H9 (cell line): ENCODE measurements at regions not wholly inside any gene's neighbourhood (a gene's known extent, or its start where the extent isn't known, plus 50 kb on each side); places are given as distances from the start of the nearest gene placed in this dataset.

Experiments
- DNase-seq: peaks from one replicate; pipeline ENCODE4 v3.0.0-alpha.2; 2017
- H2AFZ ChIP-seq: one replicate; pipeline ENCODE4 v1.6.1; 2013; ENCODE audit warnings: mild to moderate bottlenecking, low read length, control low read depth, moderate library complexity
- H2AK5ac ChIP-seq: 2 replicates; pipeline ENCODE4 v1.6.1; 2013; ENCODE audit warnings: low read length, control low read depth, mixed read lengths; ENCODE audit not compliant: insufficient read length
- H2BK120ac ChIP-seq: one replicate; pipeline ENCODE4 v1.6.1; 2013; ENCODE audit warnings: low read depth, mild to moderate bottlenecking, low read length, control low read depth, inconsistent platforms; ENCODE audit not compliant: poor library complexity, severe bottlenecking
- H2BK12ac ChIP-seq: 2 replicates; pipeline ENCODE4 v1.6.1; 2013; ENCODE audit warnings: low read length, control low read depth, mixed read lengths, low read depth; ENCODE audit not compliant: insufficient read length
- H2BK15ac ChIP-seq: 2 replicates; pipeline ENCODE4 v1.6.1; 2013; ENCODE audit warnings: low read depth, low read length, control low read depth
- H2BK20ac ChIP-seq: one replicate; pipeline ENCODE4 v1.6.1; 2013; ENCODE audit warnings: low read depth, mild to moderate bottlenecking, low read length, control low read depth, inconsistent platforms; ENCODE audit not compliant: poor library complexity, severe bottlenecking
- H2BK5ac ChIP-seq: 2 replicates; pipeline ENCODE4 v1.6.1; 2013; ENCODE audit warnings: low read length, control low read depth, mixed read lengths; ENCODE audit not compliant: insufficient read length
- H3K14ac ChIP-seq: 2 replicates; pipeline ENCODE4 v1.6.1; 2013; ENCODE audit warnings: low read length, control low read depth; ENCODE audit not compliant: insufficient read depth
- H3K18ac ChIP-seq: 2 replicates; pipeline ENCODE4 v1.6.1; 2013; ENCODE audit warnings: low read depth, mild to moderate bottlenecking, mixed read lengths, low read length, control low read depth; ENCODE audit not compliant: insufficient read length
- H3K23ac ChIP-seq: 2 replicates; pipeline ENCODE4 v1.6.1; 2013; ENCODE audit warnings: low read length, control low read depth, mixed read lengths, low read depth; ENCODE audit not compliant: insufficient read length
- H3K23me2 ChIP-seq: 2 replicates; pipeline ENCODE4 v1.6.1; 2013; ENCODE audit warnings: low read depth, mild to moderate bottlenecking, mixed read lengths, low read length, control low read depth; ENCODE audit not compliant: insufficient read length, poor library complexity, severe bottlenecking
- H3K27ac ChIP-seq: 2 replicates; pipeline ENCODE4 v1.5.1; 2013; ENCODE audit warnings: low read length, control low read depth, mixed read lengths, low read depth; ENCODE audit not compliant: insufficient read length
- H3K27me3 ChIP-seq: 2 replicates; pipeline ENCODE4 v1.6.1; 2013; ENCODE audit warnings: low read length, control low read depth, inconsistent platforms; ENCODE audit not compliant: insufficient read depth
- H3K4ac ChIP-seq: 2 replicates; pipeline ENCODE4 v1.6.1; 2013; ENCODE audit warnings: low read depth, mild to moderate bottlenecking, control low read depth, inconsistent platforms, low read length, moderate library complexity
- H3K4me1 ChIP-seq: 2 replicates; pipeline ENCODE4 v1.6.1; 2013; ENCODE audit warnings: low read length, control low read depth, inconsistent platforms; ENCODE audit not compliant: insufficient read depth
- H3K4me2 ChIP-seq: 2 replicates; pipeline ENCODE4 v1.6.1; 2013; ENCODE audit warnings: low read length, control low read depth, mixed read lengths; ENCODE audit not compliant: insufficient read length, insufficient read depth
- H3K56ac ChIP-seq: 2 replicates; pipeline ENCODE4 v1.6.1; 2013; ENCODE audit warnings: low read depth, mild to moderate bottlenecking, mixed read lengths, low read length, control low read depth; ENCODE audit not compliant: insufficient read length
- H3K79me1 ChIP-seq: 2 replicates; pipeline ENCODE4 v1.6.1; 2013; ENCODE audit warnings: low read depth, mild to moderate bottlenecking, moderate library complexity, low read length, control low read depth, inconsistent platforms; ENCODE audit not compliant: insufficient read depth, poor library complexity, severe bottlenecking
- H3K79me2 ChIP-seq: 2 replicates; pipeline ENCODE4 v1.6.1; 2013; ENCODE audit warnings: low read length, control low read depth, inconsistent platforms; ENCODE audit not compliant: insufficient read depth
- H3K9ac ChIP-seq: 2 replicates; pipeline ENCODE4 v1.6.1; 2013; ENCODE audit warnings: low read length, control low read depth, mixed read lengths; ENCODE audit not compliant: insufficient read length; ENCODE audit errors: extremely low read depth
- H3K9me3 ChIP-seq: one replicate; pipeline ENCODE4 v1.6.1; 2013; ENCODE audit warnings: low read depth, low read length, inconsistent platforms; ENCODE audit not compliant: control insufficient read depth
- H3T11ph ChIP-seq: one replicate; pipeline ENCODE4 v1.6.1; 2013; ENCODE audit warnings: mild to moderate bottlenecking, low read length, control low read depth, inconsistent platforms
- H4K20me1 ChIP-seq: one replicate; pipeline ENCODE4 v1.6.1; 2013; ENCODE audit not compliant: control insufficient read depth, insufficient read length, insufficient read depth
- H4K5ac ChIP-seq: 2 replicates; pipeline ENCODE4 v1.6.1; 2013; ENCODE audit warnings: low read depth, mild to moderate bottlenecking, mixed read lengths, low read length, control low read depth; ENCODE audit not compliant: insufficient read length
- H4K8ac ChIP-seq: replicated peaks from 2 replicates; pipeline ENCODE4 v1.6.1; 2013; ENCODE audit warnings: low read length, control low read depth, mixed read lengths, low read depth; ENCODE audit not compliant: insufficient read length
- H4K91ac ChIP-seq: 2 replicates; pipeline ENCODE4 v1.6.1; 2013; ENCODE audit warnings: low read depth, mild to moderate bottlenecking, moderate library complexity, mixed read lengths, low read length, control low read depth; ENCODE audit not compliant: insufficient read length
- H3K27ac Mint-ChIP-seq, 3 experiments: 2 replicates in 2 of 3; 3 replicates in 1 of 3; pipeline ENCODE4 v1.8.0; 2020 to 2021; ENCODE audit warnings: mixed read lengths in 3 of 3, mild to moderate bottlenecking in 1 of 3, moderate library complexity in 1 of 3
- H3K27me3 Mint-ChIP-seq: 2 replicates; pipeline ENCODE4 v1.8.0; 2021; ENCODE audit warnings: low read depth, mild to moderate bottlenecking, moderate library complexity, mixed read lengths
- H3K36me3 Mint-ChIP-seq, 3 experiments: 2 replicates in 2 of 3; 3 replicates in 1 of 3; pipeline ENCODE4 v1.8.0; 2020 to 2021; ENCODE audit warnings: low read depth in 3 of 3, mixed read lengths in 3 of 3; ENCODE audit not compliant: insufficient read depth in 1 of 3
- H3K4me1 Mint-ChIP-seq, 2 experiments: 2 replicates each; pipeline ENCODE4 v1.8.0; 2020; ENCODE audit warnings: mixed read lengths in 2 of 2
- H3K4me3 Mint-ChIP-seq, 2 experiments: 2 replicates in 1 of 2; 3 replicates in 1 of 2; pipeline ENCODE4 v1.8.0; 2020 to 2021; ENCODE audit warnings: mild to moderate bottlenecking in 2 of 2, mixed read lengths in 2 of 2, moderate library complexity in 1 of 2
- H3K9me3 Mint-ChIP-seq, 2 experiments: 2 replicates in 1 of 2; 3 replicates in 1 of 2; pipeline ENCODE4 v1.8.0; 2020; ENCODE audit warnings: mild to moderate bottlenecking in 2 of 2, mixed read lengths in 2 of 2, moderate library complexity in 1 of 2
- WGBS: extraction: QIAGEN DNeasy Blood & Tissue Kit; methylation state at CpG from one replicate; pipeline ENCODE4 v1.1.7; 2013; ENCODE audit warnings: missing lambda C conversion rate, low lambda C conversion rate, mixed read lengths; ENCODE audit not compliant: insufficient read length; ENCODE audit errors: extremely low coverage; 5-methylcytosine and 5-hydroxymethylcytosine counted together
- TF ChIP-seq, protein P1 (sequence below): fragments of 200-600 bp; sonication (generic); conservative IDR thresholded peaks from 3 replicates; pipeline ENCODE4 v1.8.0; 2021; ENCODE audit warnings: antibody characterized with exemption, mild to moderate bottlenecking

DNA sequence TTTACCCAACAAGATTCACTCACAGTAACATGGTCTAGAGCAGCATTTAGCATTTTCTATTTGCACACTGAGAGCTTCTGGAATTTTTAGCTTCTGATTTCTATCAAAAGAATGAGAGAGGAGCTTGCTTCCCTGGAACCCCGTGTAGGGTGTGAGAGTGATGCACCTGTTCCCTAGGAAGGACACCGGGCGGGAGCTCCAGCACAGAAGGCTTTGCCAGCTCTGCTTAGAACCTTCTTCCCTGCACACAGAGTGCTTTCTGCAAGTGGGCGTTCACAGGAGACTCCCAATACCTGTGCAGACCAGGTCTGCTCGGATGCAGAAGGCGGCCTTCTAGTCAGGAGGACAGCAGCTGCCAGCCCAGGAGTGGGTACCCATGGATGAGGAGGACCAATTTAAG, 217.3 kb downstream of the TBXT start:
- Histone ChIP-seq H2BK15ac (no peak overlapping the region), H3K18ac (no peak overlapping the region), H2AK5ac (no peak overlapping the region), H3K79me2 (no peaks in the 10 kb centered on the region), H3K9ac (no peak overlapping the region), H3K23me2 (no peaks in the 10 kb centered on the region), H3K56ac (no peak overlapping the region), H3K27me3 (no peaks in the 10 kb centered on the region), H3K27ac (no peak overlapping the region), H2BK5ac (no peak overlapping the region), H3K4ac (no peak overlapping the region), H3K23ac (no peak overlapping the region), H3K4me1 (no peaks in the 10 kb centered on the region), H2BK12ac (no peak overlapping the region), H4K5ac (no peak overlapping the region), H4K8ac (no peak overlapping the region), H3K79me1 (no peaks in the 10 kb centered on the region), H2BK20ac (no peak overlapping the region), H4K20me1 (no peaks in the 10 kb centered on the region), H3K4me2 (no peak overlapping the region), H3T11ph (no peak overlapping the region), H3K14ac (no peak overlapping the region), H2AFZ (no peak overlapping the region), H2BK120ac (no peak overlapping the region), H4K91ac (no peak overlapping the region), H3K9me3 (no peaks in the 10 kb centered on the region)
- no peak overlapping the region for H3K27ac Mint-ChIP-seq
- TF ChIP-seq, protein P1, sequence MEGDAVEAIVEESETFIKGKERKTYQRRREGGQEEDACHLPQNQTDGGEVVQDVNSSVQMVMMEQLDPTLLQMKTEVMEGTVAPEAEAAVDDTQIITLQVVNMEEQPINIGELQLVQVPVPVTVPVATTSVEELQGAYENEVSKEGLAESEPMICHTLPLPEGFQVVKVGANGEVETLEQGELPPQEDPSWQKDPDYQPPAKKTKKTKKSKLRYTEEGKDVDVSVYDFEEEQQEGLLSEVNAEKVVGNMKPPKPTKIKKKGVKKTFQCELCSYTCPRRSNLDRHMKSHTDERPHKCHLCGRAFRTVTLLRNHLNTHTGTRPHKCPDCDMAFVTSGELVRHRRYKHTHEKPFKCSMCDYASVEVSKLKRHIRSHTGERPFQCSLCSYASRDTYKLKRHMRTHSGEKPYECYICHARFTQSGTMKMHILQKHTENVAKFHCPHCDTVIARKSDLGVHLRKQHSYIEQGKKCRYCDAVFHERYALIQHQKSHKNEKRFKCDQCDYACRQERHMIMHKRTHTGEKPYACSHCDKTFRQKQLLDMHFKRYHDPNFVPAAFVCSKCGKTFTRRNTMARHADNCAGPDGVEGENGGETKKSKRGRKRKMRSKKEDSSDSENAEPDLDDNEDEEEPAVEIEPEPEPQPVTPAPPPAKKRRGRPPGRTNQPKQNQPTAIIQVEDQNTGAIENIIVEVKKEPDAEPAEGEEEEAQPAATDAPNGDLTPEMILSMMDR, result no peak
- H3K9me3 Mint-ChIP-seq, result no peaks in the 10 kb centered on the region
- no peak overlapping the region for H3K4me3 Mint-ChIP-seq
- H3K36me3 Mint-ChIP-seq, result no peaks in the 10 kb centered on the region
- H3K27me3 Mint-ChIP-seq, result peaks cover 16% of the 10 kb centered on the region
- WGBS, result no CpG with 5 or more reads among the region's 6 CpGs
- no peaks in the 10 kb centered on the region for H3K4me1 Mint-ChIP-seq
- DNase-seq, result no peak
